T-cell (primary cell): ENCODE measurements at regions not wholly inside any gene's neighbourhood (a gene's known extent, or its start where the extent isn't known, plus 50 kb on each side); places are given as distances from the start of the nearest gene placed in this dataset.
"Not testable (repeated sequence)": the region's sequence is repeated elsewhere in the genome, so short reads cannot be mapped to it uniquely, and the experiment has no call there.

Source experiments
- ATAC-seq, 4 experiments: fragments of 200-7000 bp in 3 of 4; fragments of 150-1000 bp in 1 of 4; cut with Tn5 transposase; replicated peaks in 1 of 4; 1 replicate in 3 of 4; 2 replicates in 1 of 4; pipeline ENCODE4 v1.10.0; 2021; ENCODE audit warnings: moderate library complexity in 3 of 4, mild to moderate bottlenecking in 2 of 4, moderate number of reproducible peaks in 1 of 4
- CTCF ChIA-PET, 2 donors: fragments of 300-600 bp; sonication (Branson Sonifier 250); formaldehyde crosslinking; loops; one replicate each; lab custom pipeline; 2022; ENCODE audit warnings: antibody characterized with exemption in 2 of 2; lab: Charles Lee
- POLR2A ChIA-PET, 2 donors: fragments of 300-600 bp; sonication (Branson Sonifier 250); formaldehyde crosslinking; loops; one replicate each; lab custom pipeline; 2022; ENCODE audit warnings: antibody characterized with exemption in 2 of 2; lab: Charles Lee
- DNase-seq, 35 experiments: peaks; one replicate each; pipeline versions ENCODE4 v3.0.0 to v3.0.0-alpha.2; 2013 to 2023
- H3K27ac ChIP-seq: one replicate; pipeline ENCODE4 v1.5.1; 2013; ENCODE audit warnings: low read length
- H3K27me3 ChIP-seq, 2 experiments: replicated peaks in 1 of 2; 1 replicate in 1 of 2; 2 replicates in 1 of 2; pipeline versions ENCODE4 v1.6.1 to v1.7.0; 2013; ENCODE audit warnings: low read length in 1 of 2, mixed read lengths in 1 of 2; ENCODE audit not compliant: control insufficient read depth in 2 of 2, insufficient read depth in 2 of 2; ENCODE audit errors: extremely low read depth in 1 of 2
- H3K36me3 ChIP-seq, 2 donors: 1 replicate in 1 of 2; 2 replicates in 1 of 2; pipeline versions ENCODE4 v1.6.1 to v1.7.0; 2013; ENCODE audit warnings: low read length in 1 of 2; ENCODE audit not compliant: control insufficient read depth in 2 of 2, insufficient read depth in 1 of 2; ENCODE audit errors: extremely low read depth in 1 of 2
- H3K4me1 ChIP-seq, 2 experiments: 1 replicate in 1 of 2; 2 replicates in 1 of 2; pipeline versions ENCODE4 v1.6.1 to v1.7.0; 2013; ENCODE audit warnings: low read length in 2 of 2, mixed read lengths in 1 of 2; ENCODE audit not compliant: insufficient read depth in 2 of 2, control insufficient read depth in 1 of 2; ENCODE audit errors: extremely low read depth in 1 of 2
- H3K4me3 ChIP-seq, 2 donors: 1 replicate in 1 of 2; 2 replicates in 1 of 2; pipeline versions ENCODE4 v1.5.1 to v1.7.0; 2013; ENCODE audit warnings: mild to moderate bottlenecking in 2 of 2, low read length in 1 of 2, moderate library complexity in 1 of 2; ENCODE audit not compliant: control insufficient read depth in 1 of 2; ENCODE audit errors: extremely low read depth in 1 of 2
- H3K9me3 ChIP-seq: 2 replicates; pipeline ENCODE4 v1.7.0; 2013
- H3K27ac Mint-ChIP-seq, 2 donors: one replicate each; pipeline ENCODE4 v1.8.0; 2020 to 2021; ENCODE audit warnings: mild to moderate bottlenecking in 2 of 2, mixed read lengths in 2 of 2
- H3K27me3 Mint-ChIP-seq, 2 donors: one replicate each; pipeline ENCODE4 v1.8.0; 2021 to 2022; ENCODE audit warnings: mixed read lengths in 2 of 2
- H3K36me3 Mint-ChIP-seq: one replicate; pipeline ENCODE4 v1.8.0; 2021; ENCODE audit warnings: mixed read lengths
- H3K4me1 Mint-ChIP-seq, 3 donors: one replicate each; pipeline ENCODE4 v1.8.0; 2020 to 2022; ENCODE audit warnings: mixed read lengths in 3 of 3, mild to moderate bottlenecking in 1 of 3
- H3K4me3 Mint-ChIP-seq, 3 donors: one replicate each; pipeline ENCODE4 v1.8.0; 2020 to 2022; ENCODE audit warnings: mild to moderate bottlenecking in 3 of 3, mixed read lengths in 3 of 3, moderate library complexity in 3 of 3
- H3K9me3 Mint-ChIP-seq, 3 donors: one replicate each; pipeline ENCODE4 v1.8.0; 2020 to 2022; ENCODE audit warnings: mixed read lengths in 3 of 3
- WGBS: methylation state at CpG from one replicate; pipeline ENCODE4 v1.1.5; 2013; ENCODE audit warnings: missing lambda C conversion rate; ENCODE audit not compliant: insufficient coverage; 5-methylcytosine and 5-hydroxymethylcytosine counted together

- H3K27me3 ChIP-seq = no peaks in the 10 kb centered on the region
- DNase-seq (no peak), ATAC-seq (no peak)
- H3K4me1 ChIP-seq = no peaks in the 10 kb centered on the region
- Mint-ChIP-seq H3K27me3 (peaks cover 24 to 26% of the 10 kb centered on the region in 2 donors), H3K9me3 (no peaks in the 10 kb centered on the region), H3K36me3 (no peaks in the 10 kb centered on the region), H3K4me3 (no peak overlapping the region), H3K27ac (no peak overlapping the region), H3K4me1 (no peaks in the 10 kb centered on the region)
- H3K4me3 ChIP-seq = no peak overlapping the region
- 90% methylated on average over 2 of the region's 8 CpGs for WGBS
- ChIA-PET CTCF (no interaction called here), POLR2A (no interaction called here)
- H3K9me3 ChIP-seq = no peaks in the 10 kb centered on the region
- H3K36me3 ChIP-seq = no peaks in the 10 kb centered on the region
- no peak overlapping the region for H3K27ac ChIP-seq
Measured at GRCh38 chr1:192453360-192453992, 122.1 kb upstream of the RGS1 start.

- Mint-ChIP-seq H3K4me1 (no peaks in the 10 kb centered on the region), H3K4me3 (no peak overlapping the region), H3K36me3 (no peaks in the 10 kb centered on the region), H3K27ac (no peak overlapping the region), H3K27me3 (peaks cover 29 to 32% of the 10 kb centered on the region in 2 donors), H3K9me3 (no peaks in the 10 kb centered on the region)
- DNase-seq (no peak), ATAC-seq (no peak)
- ChIA-PET CTCF (interaction anchor here in 1 of 2 donors (1.5 kb wide), 1 partner anchor 10 kb away, joined by 3 read pairs; no protein-coding TSS in a partner anchor), POLR2A (interaction anchor here (0.6 to 0.7 kb wide), 2 partner anchors 493 to 497 kb away, joined by 3 to 5 read pairs; no protein-coding TSS in a partner anchor)
- Histone ChIP-seq H3K4me1 (no peaks in the 10 kb centered on the region), H3K4me3 (no peak overlapping the region), H3K9me3 (no peaks in the 10 kb centered on the region), H3K27me3 (no peaks in the 10 kb centered on the region), H3K27ac (no peak overlapping the region), H3K36me3 (no peaks in the 10 kb centered on the region)
Measured at GRCh38 chr1:192459467-192459866, 116.1 kb upstream of the RGS1 start.

- H3K4me3 Mint-ChIP-seq = no peak overlapping the region
- H3K27ac Mint-ChIP-seq = no peak overlapping the region
- no CpG with 5 or more reads among the region's 4 CpGs for WGBS
- H3K27me3 Mint-ChIP-seq = peaks cover 24 to 33% of the 10 kb centered on the region in 2 donors
- H3K36me3 Mint-ChIP-seq = no peaks in the 10 kb centered on the region
- H3K36me3 ChIP-seq = no peaks in the 10 kb centered on the region
- ATAC-seq (no peak), DNase-seq (no peak)
- no peak overlapping the region for H3K4me3 ChIP-seq
- H3K4me1 Mint-ChIP-seq = no peaks in the 10 kb centered on the region
- H3K9me3 ChIP-seq = no peaks in the 10 kb centered on the region
- H3K27ac ChIP-seq = no peak overlapping the region
- no peaks in the 10 kb centered on the region for H3K27me3 ChIP-seq
- H3K9me3 Mint-ChIP-seq = no peaks in the 10 kb centered on the region
- ChIA-PET CTCF (no interaction called here), POLR2A (no interaction called here)
- no peaks in the 10 kb centered on the region for H3K4me1 ChIP-seq
Measured at GRCh38 chr1:192461684-192462083, 113.9 kb upstream of the RGS1 start.

GRCh38 chr1:192462616-192463015, 113.0 kb upstream of the RGS1 start:
- H3K4me1 Mint-ChIP-seq = no peaks in the 10 kb centered on the region
- ATAC-seq (no peak), DNase-seq (no peak)
- H3K36me3 Mint-ChIP-seq = no peaks in the 10 kb centered on the region
- no peak overlapping the region for H3K27ac ChIP-seq
- H3K9me3 ChIP-seq = no peaks in the 10 kb centered on the region
- no peak overlapping the region for H3K4me3 ChIP-seq
- peaks cover 22 to 32% of the 10 kb centered on the region in 2 donors for H3K27me3 Mint-ChIP-seq
- H3K27ac Mint-ChIP-seq = no peak overlapping the region
- H3K9me3 Mint-ChIP-seq = no peaks in the 10 kb centered on the region
- WGBS = 74% methylated on average over 2 of the region's 3 CpGs
- H3K4me1 ChIP-seq = no peaks in the 10 kb centered on the region
- ChIA-PET POLR2A (no interaction called here), CTCF (no interaction called here)
- no peaks in the 10 kb centered on the region for H3K27me3 ChIP-seq
- no peaks in the 10 kb centered on the region for H3K36me3 ChIP-seq
- H3K4me3 Mint-ChIP-seq = no peak overlapping the region

GRCh38 chr1:192463661-192464060, 111.9 kb upstream of the RGS1 start:
- DNase-seq = no peak
- Mint-ChIP-seq H3K27me3 (peaks cover 26 to 32% of the 10 kb centered on the region in 2 donors), H3K9me3 (no peaks in the 10 kb centered on the region), H3K4me3 (no peak overlapping the region), H3K4me1 (no peaks in the 10 kb centered on the region), H3K27ac (no peak overlapping the region), H3K36me3 (no peaks in the 10 kb centered on the region)
- Histone ChIP-seq H3K9me3 (no peaks in the 10 kb centered on the region), H3K27ac (no peak overlapping the region), H3K36me3 (no peaks in the 10 kb centered on the region), H3K4me1 (no peaks in the 10 kb centered on the region), H3K27me3 (no peaks in the 10 kb centered on the region), H3K4me3 (no peak overlapping the region)
- POLR2A ChIA-PET = no interaction called here
- ATAC-seq = no peak
- 83% methylated on average over 3 of the region's 3 CpGs for WGBS
- CTCF ChIA-PET = no interaction called here

- H3K4me1 Mint-ChIP-seq, H3K4me3 Mint-ChIP-seq, H3K27me3 ChIP-seq, ATAC-seq, H3K27ac Mint-ChIP-seq, H3K4me1 ChIP-seq, H3K36me3 Mint-ChIP-seq, DNase-seq, H3K9me3 ChIP-seq, H3K27ac ChIP-seq, H3K9me3 Mint-ChIP-seq, H3K36me3 ChIP-seq, H3K4me3 ChIP-seq, CTCF ChIA-PET, POLR2A ChIA-PET: not testable (repeated sequence)
- 72% methylated on average over 2 of the region's 4 CpGs for WGBS
- peaks cover 38 to 46% of the 10 kb centered on the region in 2 donors for H3K27me3 Mint-ChIP-seq
Measured at GRCh38 chr1:192465221-192465620, 110.4 kb upstream of the RGS1 start.
